ENCODE measurements at regions not wholly inside any gene's neighbourhood (a gene's known extent, or its start where the extent isn't known, plus 50 kb on each side); places are given as distances from the start of the nearest gene placed in this dataset.

DNA sequence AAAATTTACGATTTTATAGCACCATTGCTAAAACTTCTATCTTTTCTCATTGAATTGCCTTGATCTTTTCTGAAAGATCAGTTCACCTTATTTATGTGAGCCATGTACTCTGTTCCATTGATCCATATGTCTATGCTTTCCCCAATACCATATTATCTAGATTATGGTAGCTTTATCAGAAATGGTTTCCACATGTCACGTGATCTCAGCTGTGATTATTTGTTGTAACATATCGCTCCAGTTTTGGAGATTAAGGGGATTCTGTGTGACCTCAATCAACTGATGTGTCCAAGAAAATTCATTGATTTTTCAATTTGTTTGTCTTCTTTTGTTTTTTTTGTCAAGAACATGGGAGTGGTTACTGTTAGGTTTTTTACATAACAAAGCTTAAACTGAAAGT is 1114.5 kb upstream of the ATXN8OS start:
- TF ChIP-seq, protein P1, sequence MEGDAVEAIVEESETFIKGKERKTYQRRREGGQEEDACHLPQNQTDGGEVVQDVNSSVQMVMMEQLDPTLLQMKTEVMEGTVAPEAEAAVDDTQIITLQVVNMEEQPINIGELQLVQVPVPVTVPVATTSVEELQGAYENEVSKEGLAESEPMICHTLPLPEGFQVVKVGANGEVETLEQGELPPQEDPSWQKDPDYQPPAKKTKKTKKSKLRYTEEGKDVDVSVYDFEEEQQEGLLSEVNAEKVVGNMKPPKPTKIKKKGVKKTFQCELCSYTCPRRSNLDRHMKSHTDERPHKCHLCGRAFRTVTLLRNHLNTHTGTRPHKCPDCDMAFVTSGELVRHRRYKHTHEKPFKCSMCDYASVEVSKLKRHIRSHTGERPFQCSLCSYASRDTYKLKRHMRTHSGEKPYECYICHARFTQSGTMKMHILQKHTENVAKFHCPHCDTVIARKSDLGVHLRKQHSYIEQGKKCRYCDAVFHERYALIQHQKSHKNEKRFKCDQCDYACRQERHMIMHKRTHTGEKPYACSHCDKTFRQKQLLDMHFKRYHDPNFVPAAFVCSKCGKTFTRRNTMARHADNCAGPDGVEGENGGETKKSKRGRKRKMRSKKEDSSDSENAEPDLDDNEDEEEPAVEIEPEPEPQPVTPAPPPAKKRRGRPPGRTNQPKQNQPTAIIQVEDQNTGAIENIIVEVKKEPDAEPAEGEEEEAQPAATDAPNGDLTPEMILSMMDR (IDR thresholded peaks at IDR 0.05; ENCODE audit: low read depth, low read length, missing input control), result no peak
- TF ChIP-seq EGR1 (IDR thresholded peaks at IDR 0.05; ENCODE audit: low read depth in 2 of 2) (no peak), YY1 (IDR thresholded peaks at IDR 0.05) (no peak), NR2F2 (IDR thresholded peaks at IDR 0.05) (no peak)
